Activated T-helper 1 cell treated with anti-CD3 and anti-CD28 coated beads, Interleukin-12 subunit alpha, Interleukin-12 subunit beta, Interleukin-2, Interleukin-4 antibody, amounts not matched to agents 30 ng/mL and 10 ng/mL and 1 ng/mL, durations not matched to agents 14 hours and 24 hours and 36 hours (primary cell): ENCODE measurements at regions not wholly inside any gene's neighbourhood (a gene's known extent, or its start where the extent isn't known, plus 50 kb on each side); places are given as distances from the start of the nearest gene placed in this dataset.

Source experiments
- DNase-seq: peaks from one replicate; pipeline ENCODE4 v3.0.0; 2021; ENCODE audit warnings: low spot score
- H3K27ac Mint-ChIP-seq: one replicate; pipeline ENCODE4 v1.8.0; 2021; ENCODE audit warnings: mild to moderate bottlenecking, mixed read lengths
- H3K27me3 Mint-ChIP-seq: one replicate; pipeline ENCODE4 v1.8.0; 2022; ENCODE audit warnings: mild to moderate bottlenecking, moderate library complexity, mixed read lengths; ENCODE audit not compliant: insufficient read depth
- H3K36me3 Mint-ChIP-seq: one replicate; pipeline ENCODE4 v1.8.0; 2021; ENCODE audit warnings: low read depth, mixed read lengths
- H3K4me1 Mint-ChIP-seq: one replicate; pipeline ENCODE4 v1.8.0; 2021; ENCODE audit warnings: low read depth, mixed read lengths
- H3K4me3 Mint-ChIP-seq: one replicate; pipeline ENCODE4 v1.8.0; 2021; ENCODE audit warnings: mild to moderate bottlenecking, moderate library complexity, mixed read lengths
- H3K9me3 Mint-ChIP-seq: one replicate; pipeline ENCODE4 v1.8.0; 2021; ENCODE audit warnings: mixed read lengths
- intact Hi-C: fragments of 100-400 bp; cut with micrococcal nuclease; formaldehyde crosslinking; loops from one replicate; pipeline ENCODE4 v1.15.1; 2024

GRCh38 chr5:103498800-103499551 lies 63.6 kb downstream of the NUDT12 start:
- H3K36me3 Mint-ChIP-seq: no peaks in the 10 kb centered on the region
- DNase-seq: no peak
- H3K4me1 Mint-ChIP-seq: no peaks in the 10 kb centered on the region
- intact Hi-C loops: no loop called here
- H3K4me3 Mint-ChIP-seq: no peak overlapping the region
- no peaks in the 10 kb centered on the region for H3K27me3 Mint-ChIP-seq
- H3K27ac Mint-ChIP-seq: no peak overlapping the region
- H3K9me3 Mint-ChIP-seq: no peaks in the 10 kb centered on the region

DNA sequence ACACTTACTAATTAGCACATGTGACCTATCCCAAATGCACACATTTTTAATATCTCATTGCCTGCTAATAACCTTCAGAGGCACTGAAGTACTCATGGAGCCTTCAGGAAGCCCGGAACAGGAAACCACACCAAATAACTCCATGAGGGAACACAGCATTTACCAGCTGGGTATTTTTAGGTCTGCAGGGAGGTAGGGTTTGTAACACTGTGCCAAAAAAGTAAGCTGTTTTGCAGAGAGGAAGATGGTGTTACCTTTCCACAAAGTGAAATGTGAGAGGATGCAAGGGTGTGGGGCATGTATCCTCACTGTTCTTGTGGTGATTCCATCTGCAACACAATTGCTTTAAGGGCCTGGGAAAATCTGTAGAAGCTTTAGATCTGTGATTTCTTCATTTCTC lies 64.4 kb downstream of the NUDT12 start:
- Mint-ChIP-seq H3K4me3 (no peak overlapping the region), H3K27me3 (no peaks in the 10 kb centered on the region), H3K4me1 (no peaks in the 10 kb centered on the region), H3K36me3 (no peaks in the 10 kb centered on the region), H3K27ac (no peak overlapping the region), H3K9me3 (no peaks in the 10 kb centered on the region)
- intact Hi-C loops: no loop called here
- no peak for DNase-seq

DNA sequence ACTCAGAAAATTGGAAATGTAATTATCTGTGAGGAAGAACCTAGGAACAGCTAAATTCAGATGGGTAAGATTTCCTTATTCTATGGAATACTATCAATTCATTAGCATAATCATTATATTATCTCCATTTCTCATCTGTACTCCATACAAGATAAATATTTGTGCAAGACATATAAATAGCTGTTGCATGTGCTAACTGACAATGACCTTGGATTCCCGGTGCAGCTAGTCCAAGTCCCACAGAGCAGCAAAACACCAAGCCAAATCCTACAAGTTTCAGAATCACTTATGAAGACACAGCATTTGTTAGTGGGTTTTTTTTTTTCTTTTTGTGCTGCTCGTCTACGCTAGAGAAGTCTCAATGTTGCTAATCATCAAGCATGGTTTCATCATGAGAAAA lies 64.8 kb downstream of the NUDT12 start:
- H3K27ac Mint-ChIP-seq: no peak overlapping the region
- no peak overlapping the region for H3K4me3 Mint-ChIP-seq
- no peaks in the 10 kb centered on the region for H3K4me1 Mint-ChIP-seq
- no peaks in the 10 kb centered on the region for H3K9me3 Mint-ChIP-seq
- no peak for DNase-seq
- intact Hi-C loops: no loop called here
- no peaks in the 10 kb centered on the region for H3K27me3 Mint-ChIP-seq
- H3K36me3 Mint-ChIP-seq: no peaks in the 10 kb centered on the region

DNA sequence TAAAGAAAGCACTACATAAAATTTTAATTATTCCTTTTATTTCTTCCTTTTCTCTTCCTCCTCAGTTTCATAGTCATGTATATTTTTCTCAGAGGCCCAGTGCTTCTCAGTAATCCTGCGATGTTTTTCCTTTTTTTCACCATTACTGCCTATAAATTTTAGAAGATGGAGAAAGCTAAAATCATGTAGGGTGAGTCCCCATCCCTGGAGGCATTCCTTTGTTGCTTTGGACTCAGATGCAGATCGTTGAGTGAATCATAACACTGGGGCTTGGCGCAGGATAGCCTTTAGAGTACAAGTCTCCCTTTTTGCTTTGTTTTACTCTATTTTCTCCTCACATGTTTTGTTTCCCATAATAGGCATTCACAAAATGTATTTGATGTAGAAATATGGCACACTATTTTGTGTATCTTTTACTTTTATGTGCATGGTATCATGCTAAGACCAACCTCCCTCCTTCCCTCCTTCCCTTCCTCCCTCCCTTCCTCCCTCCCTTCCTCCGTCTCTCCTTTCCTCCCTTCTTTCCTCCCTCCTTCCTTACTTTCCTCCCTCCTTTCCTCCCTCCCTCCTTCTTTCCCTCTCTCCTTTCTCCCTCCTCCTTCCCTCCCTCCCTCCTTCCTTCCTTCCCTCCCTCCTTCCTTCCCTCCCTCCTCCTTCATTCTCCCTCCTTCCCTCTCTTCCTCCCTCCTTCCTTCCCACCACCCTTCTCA lies 72.4 kb downstream of the NUDT12 start:
- no peaks in the 10 kb centered on the region for H3K4me1 Mint-ChIP-seq
- no peak for DNase-seq
- no peaks in the 10 kb centered on the region for H3K9me3 Mint-ChIP-seq
- peaks cover 3% of the 10 kb centered on the region for H3K27me3 Mint-ChIP-seq
- no peaks in the 10 kb centered on the region for H3K36me3 Mint-ChIP-seq
- no peak overlapping the region for H3K4me3 Mint-ChIP-seq
- intact Hi-C loops: no loop called here
- H3K27ac Mint-ChIP-seq: no peak overlapping the region

DNA sequence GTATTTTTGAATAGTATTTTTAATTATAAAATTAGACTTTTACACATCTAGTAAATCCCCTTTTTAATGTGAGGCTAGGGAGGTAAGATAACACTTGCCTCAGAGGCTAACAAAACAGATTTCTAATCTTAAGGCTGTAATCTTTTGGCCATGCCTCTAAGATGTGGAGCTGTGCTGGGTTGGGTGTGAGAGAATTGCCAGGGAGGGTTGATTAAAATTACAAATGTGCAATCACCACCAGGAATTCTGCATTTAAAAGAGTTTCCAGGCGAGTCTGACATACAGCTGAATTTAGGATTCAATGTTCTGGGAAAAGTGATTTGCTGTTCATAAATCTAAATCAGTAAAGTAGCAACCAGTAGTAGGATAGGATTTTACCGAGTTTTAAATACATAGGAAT lies 73.3 kb downstream of the NUDT12 start:
- H3K27me3 Mint-ChIP-seq: peaks cover 3% of the 10 kb centered on the region
- no peaks in the 10 kb centered on the region for H3K4me1 Mint-ChIP-seq
- no peak overlapping the region for H3K27ac Mint-ChIP-seq
- DNase-seq: no peak
- H3K36me3 Mint-ChIP-seq: no peaks in the 10 kb centered on the region
- intact Hi-C loops: no loop called here
- no peaks in the 10 kb centered on the region for H3K9me3 Mint-ChIP-seq
- no peak overlapping the region for H3K4me3 Mint-ChIP-seq

- H3K4me1 Mint-ChIP-seq: no peaks in the 10 kb centered on the region
- DNase-seq: no peak
- peaks cover 3% of the 10 kb centered on the region for H3K27me3 Mint-ChIP-seq
- no peaks in the 10 kb centered on the region for H3K36me3 Mint-ChIP-seq
- H3K4me3 Mint-ChIP-seq: no peak overlapping the region
- no peaks in the 10 kb centered on the region for H3K9me3 Mint-ChIP-seq
- intact Hi-C loops: no loop called here
- no peak overlapping the region for H3K27ac Mint-ChIP-seq
Observed at GRCh38 chr5:103487822-103488493, 74.6 kb downstream of the NUDT12 start.

GRCh38 chr5:103487218-103487617 lies 75.4 kb downstream of the NUDT12 start:
- DNase-seq: no peak
- Mint-ChIP-seq H3K27me3 (peaks cover 3% of the 10 kb centered on the region), H3K4me1 (no peaks in the 10 kb centered on the region), H3K36me3 (no peaks in the 10 kb centered on the region), H3K9me3 (no peaks in the 10 kb centered on the region), H3K27ac (no peak overlapping the region), H3K4me3 (no peak overlapping the region)
- intact Hi-C loops: no loop called here

GRCh38 chr5:103486739-103487138 lies 75.8 kb downstream of the NUDT12 start:
- no peak for DNase-seq
- Mint-ChIP-seq H3K36me3 (no peaks in the 10 kb centered on the region), H3K9me3 (no peaks in the 10 kb centered on the region), H3K4me1 (no peaks in the 10 kb centered on the region), H3K27me3 (peaks cover 3% of the 10 kb centered on the region), H3K4me3 (no peak overlapping the region), H3K27ac (no peak overlapping the region)
- intact Hi-C loops: no loop called here

DNA sequence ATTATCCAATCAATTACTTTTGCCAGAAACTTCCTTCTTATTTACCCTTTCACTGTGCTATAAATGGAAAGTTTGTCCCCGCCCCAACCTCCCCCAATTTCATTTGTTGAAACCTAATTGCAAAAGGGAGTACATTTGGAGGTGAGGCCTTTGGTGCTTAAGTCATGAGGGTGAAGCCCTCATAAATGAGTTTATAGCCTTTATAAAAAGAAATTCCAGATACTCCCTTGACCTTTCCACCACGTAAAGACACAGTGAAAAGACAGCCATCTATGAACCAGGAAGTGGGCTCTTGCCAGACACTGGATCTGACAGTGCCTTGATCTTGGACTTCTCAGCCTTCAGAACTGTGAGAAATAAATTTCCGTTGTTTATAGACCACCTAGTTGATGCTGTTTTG lies 82.3 kb downstream of the NUDT12 start:
- Mint-ChIP-seq H3K4me3 (no peak overlapping the region), H3K27me3 (no peaks in the 10 kb centered on the region), H3K27ac (no peak overlapping the region), H3K9me3 (no peaks in the 10 kb centered on the region), H3K4me1 (no peaks in the 10 kb centered on the region), H3K36me3 (no peaks in the 10 kb centered on the region)
- DNase-seq: no peak
- intact Hi-C loops: no loop called here

GRCh38 chr5:103477678-103478077 lies 84.9 kb downstream of the NUDT12 start:
- H3K9me3 Mint-ChIP-seq: no peaks in the 10 kb centered on the region
- H3K27me3 Mint-ChIP-seq: no peaks in the 10 kb centered on the region
- no peak for DNase-seq
- H3K36me3 Mint-ChIP-seq: no peaks in the 10 kb centered on the region
- intact Hi-C loops: loop anchor here (5.0 kb wide), 1 partner anchor 295 kb away; no protein-coding TSS in a partner anchor
- no peaks in the 10 kb centered on the region for H3K4me1 Mint-ChIP-seq
- H3K4me3 Mint-ChIP-seq: no peak overlapping the region
- no peak overlapping the region for H3K27ac Mint-ChIP-seq

DNA sequence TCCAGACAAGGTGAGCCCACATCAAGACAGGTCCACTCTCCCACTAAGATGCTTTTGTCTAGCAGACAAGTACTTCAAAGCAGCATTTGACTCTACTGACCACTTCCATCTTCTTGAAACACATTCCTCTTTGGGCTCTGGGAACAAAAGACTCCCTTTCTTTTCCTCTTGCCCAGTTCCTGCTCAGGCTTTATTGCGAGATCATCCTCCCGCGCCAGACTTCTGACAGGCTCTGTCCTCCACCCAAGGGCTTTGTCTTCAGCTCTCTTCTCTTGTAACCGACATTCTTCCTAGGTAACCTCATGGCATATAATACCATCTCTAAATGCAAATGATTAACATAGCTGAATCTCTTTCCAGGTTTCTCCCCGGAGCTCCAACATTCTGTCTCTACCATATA lies 85.8 kb downstream of the NUDT12 start:
- Mint-ChIP-seq H3K4me1 (no peaks in the 10 kb centered on the region), H3K27me3 (no peaks in the 10 kb centered on the region), H3K27ac (no peak overlapping the region), H3K36me3 (no peaks in the 10 kb centered on the region), H3K9me3 (no peaks in the 10 kb centered on the region), H3K4me3 (no peak overlapping the region)
- no peak for DNase-seq
- intact Hi-C loops: loop anchor here (5.0 kb wide), 1 partner anchor 295 kb away; no protein-coding TSS in a partner anchor

- Mint-ChIP-seq H3K9me3 (no peaks in the 10 kb centered on the region), H3K27ac (no peak overlapping the region), H3K4me1 (no peaks in the 10 kb centered on the region), H3K4me3 (no peak overlapping the region), H3K27me3 (peaks cover 2% of the 10 kb centered on the region), H3K36me3 (no peaks in the 10 kb centered on the region)
- DNase-seq: no peak
- intact Hi-C loops: loop anchor here (1.0 to 5.0 kb wide), 2 partner anchors 243 to 293 kb away; no protein-coding TSS in a partner anchor
Observed at GRCh38 chr5:103475629-103476240, 86.9 kb downstream of the NUDT12 start.

GRCh38 chr5:103474677-103475076 lies 87.9 kb downstream of the NUDT12 start:
- H3K9me3 Mint-ChIP-seq: no peaks in the 10 kb centered on the region

More at GRCh38 chr5:103474677-103475076, 87.9 kb downstream of the NUDT12 start:
- intact Hi-C loops: loop anchor here (1.0 to 5.0 kb wide), 2 partner anchors 242 to 292 kb away; no protein-coding TSS in a partner anchor
- no peaks in the 10 kb centered on the region for H3K36me3 Mint-ChIP-seq
- peaks cover 2% of the 10 kb centered on the region for H3K27me3 Mint-ChIP-seq
- H3K27ac Mint-ChIP-seq: no peak overlapping the region
- H3K4me3 Mint-ChIP-seq: no peak overlapping the region
- DNase-seq: no peak
- H3K4me1 Mint-ChIP-seq: no peaks in the 10 kb centered on the region
